AG04450 (cell line): ENCODE measurements at regions not wholly inside any gene's neighbourhood (a gene's known extent, or its start where the extent isn't known, plus 50 kb on each side); places are given as distances from the start of the nearest gene placed in this dataset.

Source experiments
- CTCF ChIA-PET: fragments of 300-600, 350-600 bp; formaldehyde crosslinking; extraction: SDS; loops from one replicate; lab custom pipeline; 2022; ENCODE audit warnings: antibody characterized with exemption, inconsistent platforms; lab: Charles Lee
- POLR2A ChIA-PET: fragments of 350-600 bp; formaldehyde crosslinking; extraction: SDS; loops from one replicate; lab custom pipeline; 2021; ENCODE audit warnings: antibody characterized with exemption, inconsistent platforms; lab: Yijun Ruan, JAX
- DNase-seq: peaks from one replicate; pipeline ENCODE4 v3.0.0-alpha.2; 2011; ENCODE audit warnings: low read depth, low spot score
- H3K27ac ChIP-seq: one replicate; pipeline ENCODE4 v1.5.1; 2012; ENCODE audit warnings: low read depth, low read length, control low read depth
- H3K27me3 ChIP-seq: one replicate; pipeline ENCODE4 v1.6.0; 2012; ENCODE audit warnings: low read length; ENCODE audit not compliant: control insufficient read depth, insufficient read depth
- H3K4me3 ChIP-seq: 2 replicates; pipeline ENCODE4 v1.5.1; 2011; ENCODE audit warnings: mild to moderate bottlenecking, low read depth, low read length, control low read depth
- H3K9me3 ChIP-seq: 2 replicates; pipeline ENCODE4 v1.5.1; 2012; ENCODE audit warnings: low read length; ENCODE audit not compliant: control insufficient read depth, insufficient read depth
- TF ChIP-seq, protein P1 (sequence below): IDR thresholded peaks from 2 replicates; pipeline ENCODE4 v1.5.1; 2011; ENCODE audit warnings: low read depth, low read length, control low read depth, inconsistent platforms

DNA sequence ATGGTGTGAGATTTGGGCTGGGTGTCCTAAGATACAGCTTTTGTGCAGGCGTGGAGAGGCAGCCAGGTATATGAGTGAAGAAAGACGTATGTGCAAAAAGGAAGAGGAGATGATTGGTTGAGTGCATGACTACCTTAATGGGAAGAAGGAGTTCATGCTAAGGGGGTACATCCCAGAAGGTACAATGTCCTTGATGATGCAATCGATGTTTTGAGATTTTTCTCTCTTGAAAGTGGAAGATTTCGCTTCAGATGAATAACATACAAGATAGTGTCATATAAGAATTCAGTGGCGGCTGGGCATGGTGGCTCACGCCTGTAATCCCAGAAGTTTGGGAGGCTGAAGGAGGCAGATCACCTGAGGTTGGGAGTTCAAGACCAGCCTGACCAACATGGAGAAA is 357.1 kb downstream of the KLF12 start:
- Histone ChIP-seq H3K27ac (no peak overlapping the region), H3K27me3 (no peaks in the 10 kb centered on the region), H3K9me3 (peaks cover 3% of the 10 kb centered on the region; the same call in 1 of the 2 replicates), H3K4me3 (no peak overlapping the region)
- ChIA-PET CTCF (no interaction called here), POLR2A (no interaction called here)
- DNase-seq = no peak
- TF ChIP-seq, protein P1, sequence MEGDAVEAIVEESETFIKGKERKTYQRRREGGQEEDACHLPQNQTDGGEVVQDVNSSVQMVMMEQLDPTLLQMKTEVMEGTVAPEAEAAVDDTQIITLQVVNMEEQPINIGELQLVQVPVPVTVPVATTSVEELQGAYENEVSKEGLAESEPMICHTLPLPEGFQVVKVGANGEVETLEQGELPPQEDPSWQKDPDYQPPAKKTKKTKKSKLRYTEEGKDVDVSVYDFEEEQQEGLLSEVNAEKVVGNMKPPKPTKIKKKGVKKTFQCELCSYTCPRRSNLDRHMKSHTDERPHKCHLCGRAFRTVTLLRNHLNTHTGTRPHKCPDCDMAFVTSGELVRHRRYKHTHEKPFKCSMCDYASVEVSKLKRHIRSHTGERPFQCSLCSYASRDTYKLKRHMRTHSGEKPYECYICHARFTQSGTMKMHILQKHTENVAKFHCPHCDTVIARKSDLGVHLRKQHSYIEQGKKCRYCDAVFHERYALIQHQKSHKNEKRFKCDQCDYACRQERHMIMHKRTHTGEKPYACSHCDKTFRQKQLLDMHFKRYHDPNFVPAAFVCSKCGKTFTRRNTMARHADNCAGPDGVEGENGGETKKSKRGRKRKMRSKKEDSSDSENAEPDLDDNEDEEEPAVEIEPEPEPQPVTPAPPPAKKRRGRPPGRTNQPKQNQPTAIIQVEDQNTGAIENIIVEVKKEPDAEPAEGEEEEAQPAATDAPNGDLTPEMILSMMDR = no peak

- TF ChIP-seq, protein P1 = no peak
- Histone ChIP-seq H3K9me3 (peaks cover 3% of the 10 kb centered on the region; the same call in 1 of the 2 replicates), H3K27ac (no peak overlapping the region), H3K27me3 (no peaks in the 10 kb centered on the region), H3K4me3 (no peak overlapping the region)
- POLR2A ChIA-PET = interaction anchor here (0.6 kb wide), 1 partner anchor 11 kb away, joined by 8 read pairs; no protein-coding TSS in a partner anchor
- CTCF ChIA-PET = interaction anchor here (1.1 to 1.3 kb wide), 2 partner anchors 9 to 60 kb away, joined by 3 to 8 read pairs; no protein-coding TSS in a partner anchor
- DNase-seq = no peak
Measured at GRCh38 chr13:73776151-73776785, 357.9 kb downstream of the KLF12 start.

DNA sequence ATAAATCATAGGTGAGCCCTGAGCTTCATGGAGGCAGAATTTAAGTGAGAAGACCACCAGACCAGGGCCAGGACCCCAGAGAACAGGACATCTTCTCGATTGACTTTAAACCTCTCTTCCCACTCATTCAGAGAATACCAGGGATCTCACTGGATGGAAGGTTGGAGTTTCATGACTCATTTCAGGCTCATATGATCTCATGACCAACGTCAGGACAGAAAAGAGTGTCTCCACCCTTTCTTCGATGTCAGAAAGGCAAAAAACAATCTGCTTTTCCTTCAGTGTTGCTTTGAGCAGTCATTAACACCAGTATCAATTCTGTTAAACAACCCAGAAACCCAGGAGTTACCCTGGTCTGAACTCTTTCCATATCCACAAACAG is 361.0 kb downstream of the KLF12 start:
- no peak for DNase-seq
- TF ChIP-seq, protein P1 = no peak
- ChIA-PET CTCF (interaction anchor here (1.4 kb wide), 1 partner anchor 18 kb away, joined by 3 read pairs; no protein-coding TSS in a partner anchor), POLR2A (no interaction called here)
- Histone ChIP-seq H3K27ac (no peak overlapping the region), H3K27me3 (no peaks in the 10 kb centered on the region), H3K9me3 (no peaks in the 10 kb centered on the region; the same call in 1 of the 2 replicates), H3K4me3 (no peak overlapping the region)

- Histone ChIP-seq H3K27ac (no peak overlapping the region), H3K4me3 (no peak overlapping the region), H3K27me3 (no peaks in the 10 kb centered on the region), H3K9me3 (no peaks in the 10 kb centered on the region)
- no peak for DNase-seq
- ChIA-PET CTCF (interaction anchor here (1.4 kb wide), 1 partner anchor 18 kb away, joined by 3 read pairs; no protein-coding TSS in a partner anchor), POLR2A (no interaction called here)
- TF ChIP-seq, protein P1 = no peak
Measured at GRCh38 chr13:73772449-73773167, 361.6 kb downstream of the KLF12 start.
